GM19468 (cell line): ENCODE measurements at regions not wholly inside any gene's neighbourhood (a gene's known extent, or its start where the extent isn't known, plus 50 kb on each side); places are given as distances from the start of the nearest gene placed in this dataset.

Source experiments
- ATAC-seq: cut with Tn5 transposase; IDR thresholded peaks from one replicate; pipeline ENCODE4 v1.9.1; 2021; ENCODE audit warnings: mild to moderate bottlenecking, moderate library complexity, moderate number of reproducible peaks; ENCODE audit not compliant: unreplicated experiment; ENCODE audit errors: extremely low read depth

GRCh38 chr10:52526251-52526823, 212.3 kb downstream of the DKK1 start:
- no peak for ATAC-seq

- no peak for ATAC-seq
Observed at GRCh38 chr10:52532650-52533290, 218.7 kb downstream of the DKK1 start.

- ATAC-seq: no peak
Observed at GRCh38 chr10:52533986-52534385, 219.9 kb downstream of the DKK1 start.

GRCh38 chr10:52539463-52539862, 225.4 kb downstream of the DKK1 start:
- no peak for ATAC-seq

- ATAC-seq: no peak
Observed at GRCh38 chr10:52540479-52540984, 226.5 kb downstream of the DKK1 start.

GRCh38 chr10:52541006-52541473, 227.0 kb downstream of the DKK1 start:
- no peak for ATAC-seq

- no peak for ATAC-seq
Observed at GRCh38 chr10:52542906-52543305, 228.8 kb downstream of the DKK1 start.

GRCh38 chr10:52551046-52551445, 221.5 kb downstream of the MBL2 start:
- no peak for ATAC-seq

- no peak for ATAC-seq
Observed at GRCh38 chr10:52558090-52558489, 214.5 kb downstream of the MBL2 start.

GRCh38 chr10:52561322-52561721, 211.3 kb downstream of the MBL2 start:
- no peak for ATAC-seq

GRCh38 chr10:52563360-52563759, 209.2 kb downstream of the MBL2 start:
- no peak for ATAC-seq

GRCh38 chr10:52566471-52567246, 205.9 kb downstream of the MBL2 start:
- ATAC-seq: no peak

- no peak for ATAC-seq
Observed at GRCh38 chr10:52567247-52567580, 205.4 kb downstream of the MBL2 start.

GRCh38 chr10:52568309-52568708, 204.3 kb downstream of the MBL2 start:
- no peak for ATAC-seq

- ATAC-seq: no peak
Observed at GRCh38 chr10:52570490-52570889, 202.1 kb downstream of the MBL2 start.

- ATAC-seq: no peak
Observed at GRCh38 chr10:52571018-52571417, 201.6 kb downstream of the MBL2 start.

- ATAC-seq: no peak
Observed at GRCh38 chr10:52571516-52572182, 200.9 kb downstream of the MBL2 start.

- ATAC-seq: no peak
Observed at GRCh38 chr10:52573347-52573746, 199.2 kb downstream of the MBL2 start.

GRCh38 chr10:52574697-52575096, 197.9 kb downstream of the MBL2 start:
- ATAC-seq: no peak

GRCh38 chr10:52577047-52577446, 195.5 kb downstream of the MBL2 start:
- no peak for ATAC-seq
